Small intestine (tissue), 7 donors: ENCODE measurements at regions not wholly inside any gene's neighbourhood (a gene's known extent, or its start where the extent isn't known, plus 50 kb on each side); places are given as distances from the start of the nearest gene placed in this dataset.
"Not testable (repeated sequence)": the region's sequence is repeated elsewhere in the genome, so short reads cannot be mapped to it uniquely, and the experiment has no call there.

Source experiments
- DNase-seq, 2 donors: peaks; one replicate each; pipeline versions ENCODE4 v3.0.0 to v3.0.0-alpha.2; 2013
- FAIRE-seq: peaks from 2 replicates; lab custom pipeline; 2012; peaks lifted over from hg19 to GRCh38; lab: Jason Lieb, UNC
- H3K27ac ChIP-seq, 3 donors: one replicate each; pipeline ENCODE4 v1.5.1; 2013; ENCODE audit warnings: low read length in 2 of 3, mild to moderate bottlenecking in 2 of 3, control low read depth in 1 of 3, inconsistent platforms in 1 of 3, low read depth in 1 of 3, moderate library complexity in 1 of 3
- H3K27me3 ChIP-seq, 3 donors: one replicate each; pipeline ENCODE4 v1.6.1; 2013; ENCODE audit warnings: low read length in 3 of 3, inconsistent platforms in 1 of 3; ENCODE audit not compliant: control insufficient read depth in 3 of 3, insufficient read depth in 3 of 3
- H3K36me3 ChIP-seq, 3 donors: one replicate each; pipeline ENCODE4 v1.6.1; 2013; ENCODE audit warnings: low read length in 3 of 3, inconsistent platforms in 1 of 3, low read depth in 1 of 3, mild to moderate bottlenecking in 1 of 3, moderate library complexity in 1 of 3; ENCODE audit not compliant: control insufficient read depth in 3 of 3, insufficient read depth in 2 of 3
- H3K4me1 ChIP-seq, 3 donors: one replicate each; pipeline ENCODE4 v1.6.1; 2013; ENCODE audit warnings: low read length in 2 of 3, inconsistent platforms in 1 of 3, low read depth in 1 of 3, mild to moderate bottlenecking in 1 of 3, moderate library complexity in 1 of 3; ENCODE audit not compliant: control insufficient read depth in 3 of 3, insufficient read depth in 2 of 3
- H3K4me3 ChIP-seq, 3 donors: one replicate each; pipeline ENCODE4 v1.5.1; 2013; ENCODE audit warnings: low read length in 3 of 3, control low read depth in 1 of 3, inconsistent platforms in 1 of 3, low read depth in 1 of 3, mild to moderate bottlenecking in 1 of 3, moderate library complexity in 1 of 3
- H3K9me3 ChIP-seq, 2 donors: one replicate each; pipeline ENCODE4 v1.6.1; 2013; ENCODE audit warnings: low read depth in 1 of 2, low read length in 1 of 2; ENCODE audit not compliant: control insufficient read depth in 2 of 2, insufficient read depth in 1 of 2
- WGBS, 3 donors: extraction: QIAGEN DNeasy Blood & Tissue Kit; methylation state at CpG; one replicate each; pipeline ENCODE4 v1.1.7; 2013; 5-methylcytosine and 5-hydroxymethylcytosine counted together
- donor health status: healthy with polysubstance abuse.
- donor health status: control.
- donor health status: control.
- donor health status: Bipolar disorder and iron deficiency.
- donor health status: healthy.

DNA sequence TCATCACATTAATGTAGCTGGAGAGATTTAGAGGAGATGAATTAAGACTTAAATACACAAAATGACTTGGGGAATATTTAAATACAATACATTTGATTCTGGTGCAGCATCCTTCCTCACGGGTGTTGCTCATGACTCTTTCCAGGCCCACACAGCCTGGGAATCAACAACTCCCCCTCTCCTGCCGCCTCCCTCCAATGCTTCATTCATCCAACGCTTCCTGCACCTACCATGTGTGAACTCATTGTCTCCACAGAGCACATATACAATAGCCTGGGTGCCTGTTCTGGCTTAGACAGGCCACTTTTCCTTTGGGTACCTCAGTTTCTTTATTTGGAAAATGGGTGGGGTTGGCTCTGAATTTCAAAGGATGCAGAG, 476.9 kb upstream of the CADM1 start:
- FAIRE-seq (no peak), DNase-seq (no peak)
- Histone ChIP-seq H3K4me1 (no peaks in the 10 kb centered on the region), H3K9me3 (no peaks in the 10 kb centered on the region), H3K27me3 (no peaks in the 10 kb centered on the region), H3K4me3 (no peak overlapping the region), H3K36me3 (no peaks in the 10 kb centered on the region), H3K27ac (no peak overlapping the region)
- WGBS, 3 donors: 78 to 87% (median 85%) methylated on average over 3 of the region's 3 CpGs

GRCh38 chr11:115980337-115981103, 476.3 kb upstream of the CADM1 start:
- Histone ChIP-seq H3K4me3 (no peak overlapping the region), H3K36me3 (no peaks in the 10 kb centered on the region), H3K9me3 (no peaks in the 10 kb centered on the region), H3K4me1 (no peaks in the 10 kb centered on the region), H3K27ac (no peak overlapping the region), H3K27me3 (peaks cover 0 to 3% (median 0%) of the 10 kb centered on the region in 3 donors)
- no peak for FAIRE-seq
- 59 to 82% (median 81%) methylated on average over 14 of the region's 14 CpGs for WGBS, 3 donors
- DNase-seq: no peak

DNA sequence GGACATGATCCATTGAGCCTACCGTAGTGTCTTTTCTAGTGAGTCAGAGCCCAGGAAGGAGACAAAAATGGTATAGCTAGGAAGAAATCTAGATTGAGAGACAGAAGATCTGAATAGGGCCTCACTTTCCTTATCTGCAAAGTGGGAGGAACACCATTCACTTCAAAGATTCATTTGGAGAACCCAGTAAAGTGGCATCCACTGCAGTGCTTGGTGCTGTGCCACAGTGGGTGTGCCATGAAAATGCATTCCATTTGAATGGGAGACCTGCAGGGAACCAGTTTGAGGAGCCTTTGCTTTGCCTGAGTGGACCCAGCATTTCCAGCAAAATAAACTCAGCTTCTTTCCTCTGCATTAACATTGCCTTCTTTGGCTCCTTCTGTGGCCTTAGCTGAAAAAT, 470.5 kb upstream of the CADM1 start:
- no peak overlapping the region for H3K27ac ChIP-seq
- H3K4me3 ChIP-seq: no peak overlapping the region
- no peaks in the 10 kb centered on the region for H3K36me3 ChIP-seq
- FAIRE-seq (no peak), DNase-seq (no peak)
- peaks cover 0 to 8% (median 0%) of the 10 kb centered on the region in 3 donors for H3K27me3 ChIP-seq
- no peaks in the 10 kb centered on the region for H3K4me1 ChIP-seq
- 75 to 94% (median 81%) methylated on average over 1 of the region's 1 CpG for WGBS, 3 donors
- H3K9me3 ChIP-seq: no peaks in the 10 kb centered on the region

DNA sequence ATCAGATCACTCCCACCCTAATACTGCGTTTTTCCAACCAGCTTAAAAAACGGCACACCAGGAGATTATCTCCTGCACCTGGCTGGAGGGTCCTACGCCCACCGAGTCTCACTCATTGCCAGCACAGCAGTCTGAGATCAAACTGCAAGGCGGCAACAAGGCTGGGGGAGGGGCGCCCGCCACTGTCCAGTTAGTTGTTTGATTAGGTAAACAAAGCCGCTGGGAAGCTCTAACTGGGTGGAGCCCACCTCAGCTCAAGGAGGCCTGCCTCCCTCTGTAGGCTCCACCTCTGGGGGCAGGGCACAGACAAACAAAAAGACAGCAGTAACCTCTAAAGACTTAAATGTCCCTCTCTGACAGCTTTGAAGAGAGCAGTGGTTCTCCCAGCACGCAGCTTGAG, 463.0 kb upstream of the CADM1 start:
- not testable (repeated sequence) for H3K4me3 ChIP-seq, DNase-seq, H3K9me3 ChIP-seq, FAIRE-seq, H3K27ac ChIP-seq, H3K36me3 ChIP-seq, H3K27me3 ChIP-seq, H3K4me1 ChIP-seq
- WGBS, 3 donors: 41 to 48% (median 42%) methylated on average over 9 of the region's 9 CpGs

DNA sequence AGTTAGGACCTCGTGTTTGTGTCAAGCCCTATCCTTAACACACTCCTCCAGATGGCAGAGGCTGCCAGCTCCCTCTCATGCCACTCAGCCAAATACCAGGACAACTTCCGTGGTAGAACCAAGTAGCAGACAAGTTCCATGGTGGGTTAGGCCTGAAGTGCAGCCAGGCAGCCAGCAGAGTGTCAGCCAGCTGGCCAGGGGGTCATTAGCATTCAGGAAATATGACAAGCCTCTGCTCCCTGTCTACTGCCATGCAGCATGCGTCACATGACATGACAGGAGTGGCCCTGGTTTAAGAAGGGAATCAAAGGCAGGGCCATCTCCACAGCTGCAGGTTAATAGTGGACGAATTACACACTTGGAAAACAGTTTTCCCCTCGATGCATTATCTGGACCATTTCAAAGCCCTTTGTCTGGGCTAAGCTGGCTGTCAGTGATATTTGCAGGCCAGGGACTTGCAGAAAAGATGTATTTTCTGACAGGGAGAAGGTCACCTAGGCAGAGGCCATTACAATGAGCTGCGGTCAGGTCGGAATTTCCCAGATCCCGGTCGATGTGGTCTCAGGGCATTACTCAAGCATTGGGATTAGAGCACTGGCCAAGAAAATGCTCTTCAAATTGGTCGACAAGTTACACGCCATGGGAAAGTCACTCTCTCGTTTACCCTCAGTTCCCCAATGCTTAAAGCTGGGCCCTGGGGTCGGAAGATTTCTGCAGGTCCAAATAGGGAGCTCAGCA, 461.7 kb upstream of the CADM1 start:
- Histone ChIP-seq H3K27ac (no peak overlapping the region), H3K27me3 (no peaks in the 10 kb centered on the region), H3K4me1 (no peaks in the 10 kb centered on the region), H3K9me3 (no peaks in the 10 kb centered on the region), H3K36me3 (no peaks in the 10 kb centered on the region), H3K4me3 (no peak overlapping the region)
- FAIRE-seq: no peak
- peak in 1 of 2 donors; percentile 23 for DNase-seq
- 69 to 74% (median 73%) methylated on average over 13 of the region's 13 CpGs for WGBS, 3 donors

GRCh38 chr11:115964091-115964490, 459.9 kb upstream of the CADM1 start:
- Histone ChIP-seq H3K27ac (no peak overlapping the region), H3K4me3 (no peak overlapping the region), H3K9me3 (no peaks in the 10 kb centered on the region), H3K27me3 (no peaks in the 10 kb centered on the region), H3K36me3 (no peaks in the 10 kb centered on the region), H3K4me1 (peaks cover 0 to 5% (median 0%) of the 10 kb centered on the region in 3 donors)
- DNase-seq (no peak), FAIRE-seq (no peak)
- WGBS, 3 donors: 68 to 80% (median 72%) methylated on average over 2 of the region's 2 CpGs

- 49 to 73% (median 72%) methylated on average over 6 of the region's 6 CpGs for WGBS, 3 donors
- Histone ChIP-seq H3K27ac (no peak overlapping the region), H3K27me3 (peaks cover 0 to 3% (median 0%) of the 10 kb centered on the region in 3 donors), H3K9me3 (no peaks in the 10 kb centered on the region), H3K4me1 (peaks cover 0 to 7% (median 0%) of the 10 kb centered on the region in 3 donors), H3K36me3 (no peaks in the 10 kb centered on the region), H3K4me3 (no peak overlapping the region)
- no peak for DNase-seq
- no peak for FAIRE-seq
Observed at GRCh38 chr11:115963156-115963555, 458.9 kb upstream of the CADM1 start.

- Histone ChIP-seq H3K27ac (no peak overlapping the region), H3K9me3 (no peaks in the 10 kb centered on the region), H3K36me3 (no peaks in the 10 kb centered on the region), H3K27me3 (peaks cover 0 to 3% (median 0%) of the 10 kb centered on the region in 3 donors), H3K4me3 (no peak overlapping the region), H3K4me1 (peaks cover 0 to 7% (median 0%) of the 10 kb centered on the region in 3 donors)
- WGBS, 3 donors: 40 to 58% (median 41%) methylated on average over 11 of the region's 11 CpGs
- peak in 1 of 2 donors; percentile 25 for DNase-seq
- no peak for FAIRE-seq
Observed at GRCh38 chr11:115961159-115962003, 457.2 kb upstream of the CADM1 start.
